GM23338 (cell line): ENCODE measurements at regions not wholly inside any gene's neighbourhood (a gene's known extent, or its start where the extent isn't known, plus 50 kb on each side); places are given as distances from the start of the nearest gene placed in this dataset.

Experiments used
- ATAC-seq: fragments of 200-7000 bp; cut with Tn5 transposase; 3 replicates; pipeline ENCODE4 v1.9.1; 2020
- DNase-seq: peaks from one replicate; pipeline ENCODE4 v3.0.0-alpha.2; 2015; ENCODE audit warnings: low spot score
- H2AFZ ChIP-seq: fragments of 200-600 bp; sonication (generic); 2 replicates; pipeline ENCODE4 v1.8.0; 2016; ENCODE audit warnings: antibody characterized with exemption, mild to moderate bottlenecking, moderate library complexity
- H3F3A ChIP-seq: fragments of 200-600 bp; sonication (generic); replicated peaks from 2 replicates; pipeline ENCODE4 v1.8.0; 2017; ENCODE audit warnings: antibody characterized with exemption, mixed run types, low read depth
- H3K27ac ChIP-seq: fragments of 200-600 bp; sonication (generic); 2 replicates; pipeline ENCODE4 v1.6.1; 2016; ENCODE audit warnings: low read depth
- H3K27me3 ChIP-seq: fragments of 200-600 bp; sonication (generic); 2 replicates; pipeline ENCODE4 v1.8.0; 2016; ENCODE audit warnings: mild to moderate bottlenecking, mixed run types, moderate library complexity; ENCODE audit not compliant: insufficient read depth
- H3K36me3 ChIP-seq: fragments of 200-600 bp; sonication (generic); 2 replicates; pipeline ENCODE4 v1.8.0; 2016; ENCODE audit warnings: mild to moderate bottlenecking; ENCODE audit not compliant: insufficient read depth
- H3K4me1 ChIP-seq: fragments of 200-600 bp; sonication (generic); 2 replicates; pipeline ENCODE4 v1.8.0; 2016; ENCODE audit warnings: mild to moderate bottlenecking, moderate library complexity; ENCODE audit not compliant: insufficient read depth
- H3K4me2 ChIP-seq: fragments of 200-600 bp; sonication (generic); 2 replicates; pipeline ENCODE4 v1.7.1; 2017; ENCODE audit warnings: mixed run types
- H3K4me3 ChIP-seq: fragments of 200-600 bp; sonication (generic); 2 replicates; pipeline ENCODE4 v1.6.1; 2016; ENCODE audit warnings: mixed run types
- H3K79me2 ChIP-seq: fragments of 200-600 bp; sonication (generic); replicated peaks from 2 replicates; pipeline ENCODE4 v1.8.0; 2017; ENCODE audit warnings: mild to moderate bottlenecking; ENCODE audit not compliant: insufficient read depth
- H3K9me2 ChIP-seq: fragments of 200-600 bp; sonication (generic); 2 replicates; pipeline ENCODE4 v1.8.0; 2017; ENCODE audit not compliant: insufficient read depth
- H4K20me1 ChIP-seq: fragments of 200-600 bp; sonication (generic); replicated peaks from 2 replicates; pipeline ENCODE4 v1.8.0; 2017; ENCODE audit warnings: mild to moderate bottlenecking; ENCODE audit not compliant: insufficient read depth
- H3K27ac Mint-ChIP-seq: 2 replicates; pipeline ENCODE4 v1.8.0; 2020; ENCODE audit warnings: inconsistent platforms, mild to moderate bottlenecking, moderate library complexity, mixed read lengths
- H3K27me3 Mint-ChIP-seq: 3 replicates; pipeline ENCODE4 v1.8.0; 2022; ENCODE audit warnings: low read depth, mild to moderate bottlenecking, moderate library complexity, mixed read lengths, inconsistent platforms; ENCODE audit not compliant: insufficient read depth, poor library complexity
- H3K36me3 Mint-ChIP-seq: 3 replicates; pipeline ENCODE4 v1.8.0; 2021; ENCODE audit warnings: low read depth, mild to moderate bottlenecking, inconsistent platforms, moderate library complexity, mixed read lengths
- H3K4me1 Mint-ChIP-seq: 3 replicates; pipeline ENCODE4 v1.8.0; 2020; ENCODE audit warnings: mild to moderate bottlenecking, inconsistent platforms, mixed read lengths
- H3K4me3 Mint-ChIP-seq: 3 replicates; pipeline ENCODE4 v1.8.0; 2021; ENCODE audit warnings: moderate library complexity, mild to moderate bottlenecking, inconsistent platforms, mixed read lengths
- H3K9me3 Mint-ChIP-seq: 3 replicates; pipeline ENCODE4 v1.8.0; 2020; ENCODE audit warnings: moderate library complexity, mild to moderate bottlenecking, inconsistent platforms, mixed read lengths
- CREB1 ChIP-seq: fragments of 250-450 bp; sonication (Bioruptor Pico); IDR thresholded peaks from 2 replicates; pipeline ENCODE4 v1.5.0; 2020; ENCODE audit warnings: low read depth, mild to moderate bottlenecking, moderate library complexity
- EZH2 ChIP-seq: fragments of 200-600 bp; sonication (generic); IDR thresholded peaks from one replicate; pipeline ENCODE4 v1.8.0; 2017; ENCODE audit warnings: antibody characterized with exemption, mild to moderate bottlenecking, low read depth; ENCODE audit not compliant: unreplicated experiment
- EZH2phosphoT487 ChIP-seq: fragments of 200-600 bp; sonication (generic); IDR thresholded peaks from one replicate; pipeline ENCODE4 v1.8.1; 2018; ENCODE audit warnings: antibody characterized with exemption; ENCODE audit not compliant: unreplicated experiment
- JUNB ChIP-seq: IDR thresholded peaks from one replicate; pipeline ENCODE4 v1.6.1; 2016; ENCODE audit warnings: antibody characterized with exemption; ENCODE audit not compliant: unreplicated experiment
- NANOG ChIP-seq: IDR thresholded peaks from 2 replicates; pipeline ENCODE4 v1.6.1; 2016; ENCODE audit warnings: antibody characterized with exemption, borderline replicate concordance
- POLR2AphosphoS5 ChIP-seq: IDR thresholded peaks from 2 replicates; pipeline ENCODE4 v1.6.1; 2016; ENCODE audit warnings: antibody characterized with exemption, low read depth
- REST ChIP-seq: IDR thresholded peaks from one replicate; pipeline ENCODE4 v1.6.1; 2018; ENCODE audit warnings: antibody characterized with exemption; ENCODE audit not compliant: unreplicated experiment
- STAT1 ChIP-seq: IDR thresholded peaks from one replicate; pipeline ENCODE4 v1.6.1; 2016; ENCODE audit warnings: antibody characterized with exemption; ENCODE audit not compliant: unreplicated experiment
- ZNF114 ChIP-seq: fragments of 250-450 bp; sonication (Bioruptor Pico); IDR thresholded peaks from 2 replicates; pipeline ENCODE4 v1.5.0; 2020; ENCODE audit warnings: mild to moderate bottlenecking, moderate library complexity
- ZNF331 ChIP-seq: fragments of 250-450 bp; sonication (Bioruptor Pico); IDR thresholded peaks from 2 replicates; pipeline ENCODE4 v1.5.0; 2020; ENCODE audit warnings: low read depth, mild to moderate bottlenecking, moderate library complexity
- ZNF462 ChIP-seq: fragments of 250-450 bp; sonication (Bioruptor Pico); IDR thresholded peaks from 2 replicates; pipeline ENCODE4 v1.5.0; 2020; ENCODE audit warnings: mild to moderate bottlenecking, moderate library complexity
- TF ChIP-seq, protein P1 (sequence below): IDR thresholded peaks from 2 replicates; pipeline ENCODE4 v1.6.1; 2016; ENCODE audit warnings: antibody characterized with exemption
- TF ChIP-seq, protein P2 (sequence below), 2 experiments: fragments of 200-600 bp in 1 of 2; sonication (generic) in 1 of 2; conservative IDR thresholded peaks; 2 replicates each; pipeline versions ENCODE4 v1.5.1 to v1.6.1; 2016 to 2017; ENCODE audit warnings: antibody characterized with exemption in 2 of 2, low read depth in 2 of 2, mild to moderate bottlenecking in 2 of 2, moderate library complexity in 1 of 2

DNA sequence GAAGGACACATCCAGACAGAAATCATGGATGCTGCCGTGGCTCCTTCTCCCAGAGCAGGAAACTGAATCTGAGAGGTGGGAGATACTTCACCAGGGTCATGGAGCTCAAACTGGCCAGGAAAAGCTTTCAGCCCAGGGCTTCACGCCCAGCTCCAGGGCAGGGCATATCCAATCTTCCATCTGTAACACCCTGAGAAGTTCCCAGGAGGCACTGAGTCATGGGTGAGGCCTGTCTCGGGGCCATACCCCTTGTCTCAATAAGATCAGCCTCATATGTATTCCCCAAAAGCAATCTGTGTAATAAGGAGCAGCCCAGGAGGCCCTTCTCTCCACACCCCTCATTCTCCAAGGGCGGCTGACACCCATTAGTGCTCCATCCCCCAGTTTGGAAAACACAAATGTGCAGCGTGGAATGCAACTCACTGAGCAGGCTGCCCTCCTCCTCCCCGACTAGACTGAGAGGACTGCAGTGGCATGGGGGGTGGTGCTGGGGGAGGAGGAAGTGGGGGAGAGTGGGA lies 439.3 kb upstream of the SULF2 start:
- Histone ChIP-seq H3K27ac (no peak overlapping the region), H3K79me2 (no peaks in the 10 kb centered on the region), H3K36me3 (no peaks in the 10 kb centered on the region), H3K4me1 (no peaks in the 10 kb centered on the region), H3K4me2 (no peak overlapping the region), H3K9me2 (no peaks in the 10 kb centered on the region), H3K4me3 (no peak overlapping the region), H2AFZ (no peak overlapping the region), H3F3A (no peaks in the 10 kb centered on the region), H4K20me1 (no peaks in the 10 kb centered on the region), H3K27me3 (no peaks in the 10 kb centered on the region)
- H3K27me3 Mint-ChIP-seq: peaks cover 4% of the 10 kb centered on the region
- no peaks in the 10 kb centered on the region; the same call in 2 of the 3 replicates for H3K4me1 Mint-ChIP-seq
- H3K4me3 Mint-ChIP-seq: no peak overlapping the region
- no peaks in the 10 kb centered on the region; the same call in 2 of the 3 replicates for H3K36me3 Mint-ChIP-seq
- ATAC-seq (no peak), DNase-seq (no peak)
- no peak for TF ChIP-seq ZNF462 (CRISPR knock-in tag)
- no peak for TF ChIP-seq CREB1
- TF ChIP-seq EZH2: no peak
- TF ChIP-seq, protein P1, sequence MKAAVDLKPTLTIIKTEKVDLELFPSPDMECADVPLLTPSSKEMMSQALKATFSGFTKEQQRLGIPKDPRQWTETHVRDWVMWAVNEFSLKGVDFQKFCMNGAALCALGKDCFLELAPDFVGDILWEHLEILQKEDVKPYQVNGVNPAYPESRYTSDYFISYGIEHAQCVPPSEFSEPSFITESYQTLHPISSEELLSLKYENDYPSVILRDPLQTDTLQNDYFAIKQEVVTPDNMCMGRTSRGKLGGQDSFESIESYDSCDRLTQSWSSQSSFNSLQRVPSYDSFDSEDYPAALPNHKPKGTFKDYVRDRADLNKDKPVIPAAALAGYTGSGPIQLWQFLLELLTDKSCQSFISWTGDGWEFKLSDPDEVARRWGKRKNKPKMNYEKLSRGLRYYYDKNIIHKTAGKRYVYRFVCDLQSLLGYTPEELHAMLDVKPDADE: no peak
- TF ChIP-seq ZNF114: no peak
- no peak for TF ChIP-seq NANOG
- TF ChIP-seq ZNF331 (CRISPR knock-in tag): no peak
- TF ChIP-seq, protein P2, sequence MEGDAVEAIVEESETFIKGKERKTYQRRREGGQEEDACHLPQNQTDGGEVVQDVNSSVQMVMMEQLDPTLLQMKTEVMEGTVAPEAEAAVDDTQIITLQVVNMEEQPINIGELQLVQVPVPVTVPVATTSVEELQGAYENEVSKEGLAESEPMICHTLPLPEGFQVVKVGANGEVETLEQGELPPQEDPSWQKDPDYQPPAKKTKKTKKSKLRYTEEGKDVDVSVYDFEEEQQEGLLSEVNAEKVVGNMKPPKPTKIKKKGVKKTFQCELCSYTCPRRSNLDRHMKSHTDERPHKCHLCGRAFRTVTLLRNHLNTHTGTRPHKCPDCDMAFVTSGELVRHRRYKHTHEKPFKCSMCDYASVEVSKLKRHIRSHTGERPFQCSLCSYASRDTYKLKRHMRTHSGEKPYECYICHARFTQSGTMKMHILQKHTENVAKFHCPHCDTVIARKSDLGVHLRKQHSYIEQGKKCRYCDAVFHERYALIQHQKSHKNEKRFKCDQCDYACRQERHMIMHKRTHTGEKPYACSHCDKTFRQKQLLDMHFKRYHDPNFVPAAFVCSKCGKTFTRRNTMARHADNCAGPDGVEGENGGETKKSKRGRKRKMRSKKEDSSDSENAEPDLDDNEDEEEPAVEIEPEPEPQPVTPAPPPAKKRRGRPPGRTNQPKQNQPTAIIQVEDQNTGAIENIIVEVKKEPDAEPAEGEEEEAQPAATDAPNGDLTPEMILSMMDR (conservative IDR thresholded peaks at IDR 0.05; ENCODE audit: low read depth in 2 of 2): no peak
- no peak for TF ChIP-seq POLR2AphosphoS5
- TF ChIP-seq JUNB: no peak
- TF ChIP-seq EZH2phosphoT487: no peak
- no peak for TF ChIP-seq REST
- TF ChIP-seq STAT1: no peak
- no peak overlapping the region for H3K27ac Mint-ChIP-seq
- H3K9me3 Mint-ChIP-seq: no peaks in the 10 kb centered on the region
